ENCODE measurements at regions not wholly inside any gene's neighbourhood (a gene's known extent, or its start where the extent isn't known, plus 50 kb on each side); places are given as distances from the start of the nearest gene placed in this dataset.

GRCh38 chr4:3818371-3818770 is 52.2 kb downstream of the ADRA2C start:
- Histone ChIP-seq H4K20me1 (ENCODE audit: insufficient read depth) (no peaks in the 10 kb centered on the region), H3K9ac (no peak overlapping the region), H2AFZ (ENCODE audit: low read depth) (no peak overlapping the region), H3K4me3 (IDR thresholded peaks at IDR 0.05; ENCODE audit: insufficient read depth, low read depth, low read length) (no peak overlapping the region), H3K4me2 (no peak overlapping the region), H3K27me3 (ENCODE audit: insufficient read depth, low read depth) (peaks cover 20% of the 10 kb centered on the region), H3K4me1 (ENCODE audit: low read depth, poor library complexity, severe bottlenecking) (no peaks in the 10 kb centered on the region), H3K36me3 (ENCODE audit: insufficient read depth) (no peaks in the 10 kb centered on the region), H3K79me2 (ENCODE audit: insufficient read depth, low read depth) (no peaks in the 10 kb centered on the region), H3K27ac (no peak overlapping the region)
- TF ChIP-seq CTCF (conservative IDR thresholded peaks at IDR 0.05; ENCODE audit: low read depth, low read length): no peak

GRCh38 chr4:3819210-3819919 is 53.2 kb downstream of the ADRA2C start:
- H3K36me3 ChIP-seq (ENCODE audit: insufficient read depth): no peaks in the 10 kb centered on the region
- no peak overlapping the region for H3K27ac ChIP-seq
- TF ChIP-seq CTCF (conservative IDR thresholded peaks at IDR 0.05; ENCODE audit: low read depth, low read length): no peak
- H2AFZ ChIP-seq (ENCODE audit: low read depth): no peak overlapping the region
- no peaks in the 10 kb centered on the region for H3K79me2 ChIP-seq (ENCODE audit: insufficient read depth, low read depth)
- no peaks in the 10 kb centered on the region for H3K4me1 ChIP-seq (ENCODE audit: low read depth, poor library complexity, severe bottlenecking)
- no peak overlapping the region for H3K4me2 ChIP-seq
- peaks cover 26% of the 10 kb centered on the region for H3K27me3 ChIP-seq (ENCODE audit: insufficient read depth, low read depth)
- H3K9ac ChIP-seq: no peak overlapping the region
- no peak overlapping the region for H3K4me3 ChIP-seq (IDR thresholded peaks at IDR 0.05; ENCODE audit: insufficient read depth, low read depth, low read length)
- H4K20me1 ChIP-seq (ENCODE audit: insufficient read depth): no peaks in the 10 kb centered on the region

- H3K9ac ChIP-seq: no peak overlapping the region
- no peak overlapping the region for H3K4me2 ChIP-seq
- no peak for TF ChIP-seq CTCF (conservative IDR thresholded peaks at IDR 0.05; ENCODE audit: low read depth, low read length)
- H3K4me3 ChIP-seq (IDR thresholded peaks at IDR 0.05; ENCODE audit: insufficient read depth, low read depth, low read length): no peak overlapping the region
- H2AFZ ChIP-seq (ENCODE audit: low read depth): no peak overlapping the region
- H3K27me3 ChIP-seq (ENCODE audit: insufficient read depth, low read depth): peaks cover 30% of the 10 kb centered on the region
- H3K36me3 ChIP-seq (ENCODE audit: insufficient read depth): no peaks in the 10 kb centered on the region
- H4K20me1 ChIP-seq (ENCODE audit: insufficient read depth): no peaks in the 10 kb centered on the region
- no peak overlapping the region for H3K27ac ChIP-seq
- H3K4me1 ChIP-seq (ENCODE audit: low read depth, poor library complexity, severe bottlenecking): no peaks in the 10 kb centered on the region
- no peaks in the 10 kb centered on the region for H3K79me2 ChIP-seq (ENCODE audit: insufficient read depth, low read depth)
Measured at GRCh38 chr4:3820016-3820805, 54.0 kb downstream of the ADRA2C start.

- peaks cover 32% of the 10 kb centered on the region for H3K27me3 ChIP-seq (ENCODE audit: insufficient read depth, low read depth)
- H2AFZ ChIP-seq (ENCODE audit: low read depth): no peak overlapping the region
- H3K4me2 ChIP-seq: no peak overlapping the region
- H3K27ac ChIP-seq: no peak overlapping the region
- H3K36me3 ChIP-seq (ENCODE audit: insufficient read depth): no peaks in the 10 kb centered on the region
- TF ChIP-seq CTCF (conservative IDR thresholded peaks at IDR 0.05; ENCODE audit: low read depth, low read length): no peak
- H3K9ac ChIP-seq: no peak overlapping the region
- no peak overlapping the region for H3K4me3 ChIP-seq (IDR thresholded peaks at IDR 0.05; ENCODE audit: insufficient read depth, low read depth, low read length)
- no peaks in the 10 kb centered on the region for H4K20me1 ChIP-seq (ENCODE audit: insufficient read depth)
- H3K79me2 ChIP-seq (ENCODE audit: insufficient read depth, low read depth): no peaks in the 10 kb centered on the region
- no peaks in the 10 kb centered on the region for H3K4me1 ChIP-seq (ENCODE audit: low read depth, poor library complexity, severe bottlenecking)
Measured at GRCh38 chr4:3820806-3821579, 54.8 kb downstream of the ADRA2C start.

Data from KMS-11 (cell line).